GM18909 (cell line): ENCODE measurements at regions not wholly inside any gene's neighbourhood (a gene's known extent, or its start where the extent isn't known, plus 50 kb on each side); places are given as distances from the start of the nearest gene placed in this dataset.
"Not testable (repeated sequence)": the region's sequence is repeated elsewhere in the genome, so short reads cannot be mapped to it uniquely, and the experiment has no call there.

Experiments
- ATAC-seq: cut with Tn5 transposase; IDR thresholded peaks from one replicate; pipeline ENCODE4 v1.9.1; 2021; ENCODE audit warnings: mild to moderate bottlenecking; ENCODE audit not compliant: unreplicated experiment, poor library complexity

GRCh38 chr22:26953012-26953883, 295.9 kb downstream of the MIAT start:
- no peak for ATAC-seq

- no peak for ATAC-seq
Observed at GRCh38 chr22:26956371-26956770, 299.0 kb downstream of the MIAT start.

GRCh38 chr22:26957176-26957575, 299.8 kb downstream of the MIAT start:
- no peak for ATAC-seq

GRCh38 chr22:26957897-26958296, 300.5 kb downstream of the MIAT start:
- no peak for ATAC-seq

- no peak for ATAC-seq
Observed at GRCh38 chr22:26958378-26958777, 301.0 kb downstream of the MIAT start.

- ATAC-seq: no peak
Observed at GRCh38 chr22:26964642-26965041, 307.3 kb downstream of the MIAT start.

- no peak for ATAC-seq
Observed at GRCh38 chr22:26967282-26967681, 309.9 kb downstream of the MIAT start.

- ATAC-seq: no peak
Observed at GRCh38 chr22:26968859-26969523, 311.6 kb downstream of the MIAT start.

- no peak for ATAC-seq
Observed at GRCh38 chr22:26970809-26971394, 313.5 kb downstream of the MIAT start.

GRCh38 chr22:26972286-26972685, 314.9 kb downstream of the MIAT start:
- ATAC-seq: no peak

- not testable (repeated sequence) for ATAC-seq
Observed at GRCh38 chr22:26972915-26973314, 315.5 kb downstream of the MIAT start.

GRCh38 chr22:26974034-26974433, 316.6 kb downstream of the MIAT start:
- ATAC-seq: no peak

- ATAC-seq: no peak
Observed at GRCh38 chr22:26974914-26975803, 317.8 kb downstream of the MIAT start.

GRCh38 chr22:26975865-26976264, 318.5 kb downstream of the MIAT start:
- ATAC-seq: no peak

- no peak for ATAC-seq
Observed at GRCh38 chr22:26977741-26978376, 320.5 kb downstream of the MIAT start.

- no peak for ATAC-seq
Observed at GRCh38 chr22:26979294-26979693, 321.9 kb downstream of the MIAT start.

- no peak for ATAC-seq
Observed at GRCh38 chr22:26981111-26981510, 323.7 kb downstream of the MIAT start.

GRCh38 chr22:26981541-26981940, 324.2 kb downstream of the MIAT start:
- no peak for ATAC-seq

GRCh38 chr22:26983311-26983710, 325.9 kb downstream of the MIAT start:
- no peak for ATAC-seq

GRCh38 chr22:26985206-26985605, 327.8 kb downstream of the MIAT start:
- no peak for ATAC-seq
